IMR-90 (cell line): ENCODE measurements at regions not wholly inside any gene's neighbourhood (a gene's known extent, or its start where the extent isn't known, plus 50 kb on each side); places are given as distances from the start of the nearest gene placed in this dataset.

ENCODE experiments used
- ATAC-seq: fragments of 200-7000 bp; cut with Tn5 transposase; 2 replicates; pipeline ENCODE4 v1.9.1; 2020; ENCODE audit warnings: low read depth, mild to moderate bottlenecking, moderate library complexity
- BruUV-seq: library from RNA; stranded (reverse); fragments of 400-500 nt; replicated peaks from 2 replicates; lab custom pipeline; 2021; lab: Mats Ljungman, UMichigan
- CTCF ChIA-PET: fragments of 300-600 bp; formaldehyde crosslinking; extraction: SDS; loops from one replicate; lab custom pipeline; 2021; ENCODE audit warnings: antibody characterized with exemption; lab: Yijun Ruan, JAX
- POLR2A ChIA-PET: fragments of 300-600 bp; sonication (Branson Sonifier 250); formaldehyde crosslinking; loops from one replicate; lab custom pipeline; 2022; ENCODE audit warnings: antibody characterized with exemption; ENCODE audit not compliant: unreplicated experiment; lab: Charles Lee
- DNase-seq: peaks from one replicate; pipeline ENCODE4 v3.0.0; 2013
- H2AFZ ChIP-seq: replicated peaks from 2 replicates; pipeline ENCODE3; 2013; ENCODE audit warnings: low read length, mild to moderate bottlenecking; ENCODE audit not compliant: poor library complexity
- H2AK5ac ChIP-seq: 2 replicates; pipeline ENCODE4 v1.6.1; 2013; ENCODE audit warnings: low read depth, low read length, inconsistent platforms
- H2AK9ac ChIP-seq: replicated peaks from 2 replicates; pipeline ENCODE3; 2013; ENCODE audit warnings: mild to moderate bottlenecking, low read depth, low read length, moderate library complexity; ENCODE audit not compliant: poor library complexity
- H2BK120ac ChIP-seq: 2 replicates; pipeline ENCODE4 v1.6.1; 2013; ENCODE audit warnings: low read depth, low read length, inconsistent platforms
- H2BK15ac ChIP-seq: 3 replicates; pipeline ENCODE4 v1.6.1; 2013; ENCODE audit warnings: low read depth, low read length, inconsistent platforms
- H2BK20ac ChIP-seq: 2 replicates; pipeline ENCODE4 v1.6.1; 2013; ENCODE audit warnings: low read depth, mild to moderate bottlenecking, inconsistent platforms, low read length, moderate library complexity
- H2BK5ac ChIP-seq: 2 replicates; pipeline ENCODE4 v1.6.1; 2013; ENCODE audit warnings: mild to moderate bottlenecking, low read depth, low read length, inconsistent platforms; ENCODE audit not compliant: poor library complexity, severe bottlenecking
- H3K14ac ChIP-seq: replicated peaks from 2 replicates; pipeline ENCODE4 v1.6.1; 2013; ENCODE audit warnings: low read depth, low read length, inconsistent platforms
- H3K18ac ChIP-seq: 2 replicates; pipeline ENCODE4 v1.6.1; 2013; ENCODE audit warnings: low read depth, low read length, control low read depth
- H3K23ac ChIP-seq: 2 replicates; pipeline ENCODE4 v1.6.1; 2013; ENCODE audit warnings: low read depth, low read length, inconsistent platforms
- H3K27ac ChIP-seq: 2 replicates; pipeline ENCODE4 v1.5.1; 2013; ENCODE audit warnings: mild to moderate bottlenecking, control low read depth, low read length; ENCODE audit not compliant: insufficient read depth
- H3K27me3 ChIP-seq: 2 replicates; pipeline ENCODE4 v1.6.1; 2013; ENCODE audit warnings: low read length; ENCODE audit not compliant: control insufficient read depth, insufficient read depth
- H3K36me3 ChIP-seq: 2 replicates; pipeline ENCODE4 v1.6.1; 2013; ENCODE audit warnings: low read length, mixed read lengths; ENCODE audit not compliant: control insufficient read depth, insufficient read depth
- H3K4ac ChIP-seq: 2 replicates; pipeline ENCODE4 v1.6.1; 2013; ENCODE audit warnings: low read depth, low read length, inconsistent platforms
- H3K4me1 ChIP-seq: 2 replicates; pipeline ENCODE4 v1.6.1; 2013; ENCODE audit warnings: low read length, mixed read lengths; ENCODE audit not compliant: control insufficient read depth, insufficient read depth
- H3K4me2 ChIP-seq: 2 replicates; pipeline ENCODE4 v1.6.1; 2013; ENCODE audit warnings: low read depth, mild to moderate bottlenecking, control low read depth, low read length, moderate library complexity
- H3K4me3 ChIP-seq: 2 replicates; pipeline ENCODE4 v1.5.1; 2013; ENCODE audit warnings: low read depth, mild to moderate bottlenecking, control low read depth, low read length, moderate library complexity; ENCODE audit not compliant: insufficient read depth
- H3K56ac ChIP-seq: 2 replicates; pipeline ENCODE4 v1.6.1; 2013; ENCODE audit warnings: low read length, inconsistent platforms; ENCODE audit not compliant: insufficient read depth; ENCODE audit errors: extremely low read depth
- H3K79me1 ChIP-seq, 2 experiments: 2 replicates each; pipeline ENCODE4 v1.6.1; 2013; ENCODE audit warnings: low read length in 2 of 2, inconsistent platforms in 1 of 2, low read depth in 1 of 2
- H3K9ac ChIP-seq: 2 replicates; pipeline ENCODE4 v1.6.1; 2013; ENCODE audit warnings: low read depth, low read length, control low read depth
- H3K9me1 ChIP-seq: 2 replicates; pipeline ENCODE4 v1.6.1; 2013; ENCODE audit warnings: low read length, inconsistent platforms; ENCODE audit not compliant: insufficient read depth
- H3K9me3 ChIP-seq: 2 replicates; pipeline ENCODE4 v1.6.1; 2013; ENCODE audit warnings: low read length; ENCODE audit not compliant: control insufficient read depth, insufficient read depth
- H4K20me1 ChIP-seq: 2 replicates; pipeline ENCODE4 v1.6.1; 2013; ENCODE audit warnings: low read length, inconsistent platforms; ENCODE audit not compliant: insufficient read depth
- H4K5ac ChIP-seq: 2 replicates; pipeline ENCODE4 v1.6.1; 2013; ENCODE audit warnings: mild to moderate bottlenecking, low read depth, low read length, control low read depth
- H4K8ac ChIP-seq, 2 experiments: 2 replicates each; pipeline ENCODE4 v1.6.1; 2013; ENCODE audit warnings: low read depth in 2 of 2, low read length in 2 of 2, control low read depth in 1 of 2, inconsistent platforms in 1 of 2
- H4K91ac ChIP-seq: 2 replicates; pipeline ENCODE4 v1.6.1; 2013; ENCODE audit warnings: low read depth, low read length, inconsistent platforms; ENCODE audit not compliant: insufficient read depth
- BHLHE40 ChIP-seq: fragments of 150-350 bp; IDR thresholded peaks from 2 replicates; pipeline ENCODE4 v1.6.1; 2016; ENCODE audit warnings: mild to moderate bottlenecking, low read depth, low read length
- CEBPB ChIP-seq: IDR thresholded peaks from 2 replicates; pipeline ENCODE4 v1.6.1; 2012; ENCODE audit warnings: low read depth, low read length, improper control_type of control experiment
- MAFK ChIP-seq: IDR thresholded peaks from 2 replicates; pipeline ENCODE4 v1.6.1; 2012; ENCODE audit warnings: low read depth, low read length, improper control_type of control experiment
- MXI1 ChIP-seq: IDR thresholded peaks from 2 replicates; pipeline ENCODE4 v1.6.1; 2012; ENCODE audit warnings: low read depth, mild to moderate bottlenecking, low read length, moderate library complexity, borderline replicate concordance
- NFE2L2 ChIP-seq: fragments of 150-350 bp; IDR thresholded peaks from 2 replicates; pipeline ENCODE4 v1.6.1; 2016; ENCODE audit warnings: low read depth, mild to moderate bottlenecking, low read length
- POLR2A ChIP-seq: IDR thresholded peaks from 2 replicates; pipeline ENCODE4 v1.6.1; 2012; ENCODE audit warnings: mild to moderate bottlenecking, low read depth, low read length
- RAD21 ChIP-seq: IDR thresholded peaks from 2 replicates; pipeline ENCODE4 v1.6.1; 2012; ENCODE audit warnings: low read length, improper control_type of control experiment
- RFX5 ChIP-seq: IDR thresholded peaks from 2 replicates; pipeline ENCODE4 v1.8.0; 2012; ENCODE audit warnings: low read depth, mild to moderate bottlenecking, low read length, moderate library complexity
- SMC3 ChIP-seq: fragments of 150-350 bp; IDR thresholded peaks from 2 replicates; pipeline ENCODE4 v1.6.1; 2016; ENCODE audit warnings: low read depth, mild to moderate bottlenecking, antibody characterized with exemption, low read length, moderate library complexity
- WGBS, 2 experiments: methylation state at CpG; one replicate each; pipeline versions ENCODE4 v1.1.5 to v1.1.7; 2013; ENCODE audit warnings: missing lambda C conversion rate in 2 of 2; ENCODE audit not compliant: insufficient read length in 1 of 2; ENCODE audit errors: extremely low coverage in 2 of 2; 5-methylcytosine and 5-hydroxymethylcytosine counted together
- dilution Hi-C: fragments of 300-500 bp; cut with HindIII; formaldehyde crosslinking; loops from one replicate; pipeline ENCODE4 v1.14.3; 2018; ENCODE audit warnings: low sequenced_read_pairs; ENCODE audit not compliant: unreplicated experiment
- in situ Hi-C: fragments of 300-500 bp; cut with MboI; formaldehyde crosslinking; loops from 3 replicates; pipeline ENCODE4 v1.14.3; 2019; ENCODE audit warnings: low sequenced_read_pairs, inconsistent platforms, mixed read lengths
- intact Hi-C: fragments of 100-400 bp; cut with micrococcal nuclease; formaldehyde crosslinking; loops from 2 replicates; pipeline ENCODE4 v1.10.0; 2022
- TF ChIP-seq, protein P1 (sequence below): fragments of 150-350 bp; IDR thresholded peaks from 2 replicates; pipeline ENCODE4 v1.6.1; 2016; ENCODE audit warnings: low read depth, mild to moderate bottlenecking, low read length, moderate library complexity, borderline replicate concordance

- Histone ChIP-seq H3K4me3 (no peak overlapping the region), H4K8ac (no peak overlapping the region), H2BK5ac (no peak overlapping the region), H2AK9ac (no peak overlapping the region), H3K9me1 (no peaks in the 10 kb centered on the region), H3K27me3 (peaks cover 2% of the 10 kb centered on the region; the same call in 1 of the 2 replicates), H3K18ac (no peak overlapping the region), H2AFZ (no peak overlapping the region), H4K20me1 (no peaks in the 10 kb centered on the region), H3K4ac (no peak overlapping the region), H3K9ac (no peak overlapping the region), H3K14ac (no peak overlapping the region), H3K9me3 (no peaks in the 10 kb centered on the region), H2BK120ac (no peak overlapping the region), H3K36me3 (no peaks in the 10 kb centered on the region), H4K5ac (no peak overlapping the region), H3K79me1 (no peaks in the 10 kb centered on the region), H2AK5ac (no peak overlapping the region), H2BK15ac (no peak overlapping the region), H4K91ac (no peak overlapping the region), H3K27ac (no peak overlapping the region), H3K23ac (no peak overlapping the region), H2BK20ac (no peak overlapping the region), H3K56ac (no peak overlapping the region), H3K4me2 (no peak overlapping the region), H3K4me1 (no peaks in the 10 kb centered on the region)
- no peak for DNase-seq
- intact Hi-C loops (no loop called here), dilution Hi-C loops (no loop called here), in situ Hi-C loops (no loop called here)
- WGBS, 2 experiments, result no CpG with 5 or more reads among the region's 3 CpGs
- ChIA-PET POLR2A (no interaction called here), CTCF (no interaction called here)
- BruUV-seq, result no TSS peak
- TF ChIP-seq SMC3 (no peak), NFE2L2 (no peak), POLR2A (no peak), RAD21 (no peak), RFX5 (no peak), CEBPB (no peak), BHLHE40 (no peak), MXI1 (no peak), MAFK (no peak)
- TF ChIP-seq, protein P1, sequence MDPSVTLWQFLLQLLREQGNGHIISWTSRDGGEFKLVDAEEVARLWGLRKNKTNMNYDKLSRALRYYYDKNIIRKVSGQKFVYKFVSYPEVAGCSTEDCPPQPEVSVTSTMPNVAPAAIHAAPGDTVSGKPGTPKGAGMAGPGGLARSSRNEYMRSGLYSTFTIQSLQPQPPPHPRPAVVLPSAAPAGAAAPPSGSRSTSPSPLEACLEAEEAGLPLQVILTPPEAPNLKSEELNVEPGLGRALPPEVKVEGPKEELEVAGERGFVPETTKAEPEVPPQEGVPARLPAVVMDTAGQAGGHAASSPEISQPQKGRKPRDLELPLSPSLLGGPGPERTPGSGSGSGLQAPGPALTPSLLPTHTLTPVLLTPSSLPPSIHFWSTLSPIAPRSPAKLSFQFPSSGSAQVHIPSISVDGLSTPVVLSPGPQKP, result no peak
- ATAC-seq, result no peak
Observed at GRCh38 chr15:59791755-59792154, 102.6 kb upstream of the BNIP2 start.
